CD14-positive monocyte (primary cell): ENCODE measurements at regions not wholly inside any gene's neighbourhood (a gene's known extent, or its start where the extent isn't known, plus 50 kb on each side); places are given as distances from the start of the nearest gene placed in this dataset.

Source experiments
- DNase-seq, 3 donors: peaks; one replicate each; pipeline ENCODE4 v3.0.0-alpha.2; 2011 to 2022
- H2AFZ ChIP-seq: 2 replicates; pipeline ENCODE4 v1.6.0; 2012; ENCODE audit warnings: mild to moderate bottlenecking, low read depth, low read length, inconsistent platforms; ENCODE audit not compliant: insufficient read depth, poor library complexity, severe bottlenecking
- H3K27ac ChIP-seq, 2 donors: 1 replicate in 1 of 2; 2 replicates in 1 of 2; pipeline ENCODE4 v1.5.1; 2012 to 2013; ENCODE audit warnings: low read length in 2 of 2, control low read depth in 1 of 2, inconsistent platforms in 1 of 2, low read depth in 1 of 2, mild to moderate bottlenecking in 1 of 2
- H3K27me3 ChIP-seq, 2 donors: one replicate each; pipeline versions ENCODE4 v1.6.0 to v1.6.1; 2011 to 2013; ENCODE audit warnings: low read length in 2 of 2; ENCODE audit not compliant: control insufficient read depth in 2 of 2, insufficient read depth in 2 of 2
- H3K36me3 ChIP-seq, 2 donors: replicated peaks in 1 of 2; 1 replicate in 1 of 2; 2 replicates in 1 of 2; pipeline versions ENCODE4 v1.5.1 to v1.6.1; 2012 to 2013; ENCODE audit warnings: low read length in 2 of 2, control low read depth in 1 of 2, inconsistent platforms in 1 of 2, mild to moderate bottlenecking in 1 of 2; ENCODE audit not compliant: insufficient read depth in 2 of 2, control insufficient read depth in 1 of 2
- H3K4me1 ChIP-seq, 2 donors: 1 replicate in 1 of 2; 2 replicates in 1 of 2; pipeline versions ENCODE4 v1.5.1 to v1.6.1; 2012 to 2013; ENCODE audit warnings: low read length in 2 of 2, control low read depth in 1 of 2, inconsistent platforms in 1 of 2, mild to moderate bottlenecking in 1 of 2, moderate library complexity in 1 of 2; ENCODE audit not compliant: insufficient read depth in 2 of 2, control insufficient read depth in 1 of 2
- H3K4me2 ChIP-seq: replicated peaks from 2 replicates; pipeline ENCODE3; 2012; ENCODE audit warnings: low read length, moderate library complexity, mild to moderate bottlenecking; ENCODE audit not compliant: poor library complexity, severe bottlenecking; ENCODE audit errors: extremely low read depth
- H3K4me3 ChIP-seq, 3 experiments: fragments of 200-600 bp in 1 of 3; sonication (generic) in 1 of 3; replicated peaks in 1 of 3; 1 replicate in 2 of 3; 2 replicates in 1 of 3; pipeline ENCODE4 v1.5.1; 2011 to 2013; ENCODE audit warnings: low read length in 3 of 3, mild to moderate bottlenecking in 3 of 3, control low read depth in 2 of 3, low read depth in 2 of 3, inconsistent platforms in 1 of 3, moderate library complexity in 1 of 3
- H3K79me2 ChIP-seq: 2 replicates; pipeline ENCODE4 v1.6.0; 2012; ENCODE audit warnings: mild to moderate bottlenecking, control low read depth, inconsistent platforms, low read length, moderate library complexity; ENCODE audit not compliant: insufficient read depth
- H3K9ac ChIP-seq: 2 replicates; pipeline ENCODE4 v1.6.0; 2017; ENCODE audit warnings: low read length, mild to moderate bottlenecking; ENCODE audit not compliant: insufficient read depth, poor library complexity, severe bottlenecking
- H3K9me3 ChIP-seq, 2 donors: replicated peaks in 1 of 2; 1 replicate in 1 of 2; 2 replicates in 1 of 2; pipeline versions ENCODE4 v1.5.1 to v1.6.1; 2012 to 2013; ENCODE audit warnings: low read length in 2 of 2, control low read depth in 1 of 2; ENCODE audit not compliant: control insufficient read depth in 1 of 2, insufficient read depth in 1 of 2
- H4K20me1 ChIP-seq: 2 replicates; pipeline ENCODE4 v1.6.0; 2012; ENCODE audit warnings: mild to moderate bottlenecking, low read length, control low read depth, moderate library complexity; ENCODE audit not compliant: insufficient read depth
- H3K27ac Mint-ChIP-seq, 7 donors: one replicate each; pipeline ENCODE4 v1.8.0; 2020; ENCODE audit warnings: mild to moderate bottlenecking in 7 of 7, mixed read lengths in 7 of 7, moderate library complexity in 6 of 7, inconsistent platforms in 2 of 7
- H3K27me3 Mint-ChIP-seq, 3 donors: one replicate each; pipeline ENCODE4 v1.8.0; 2021 to 2022; ENCODE audit warnings: low read depth in 3 of 3, mild to moderate bottlenecking in 3 of 3, mixed read lengths in 3 of 3, moderate library complexity in 3 of 3, inconsistent platforms in 1 of 3
- H3K36me3 Mint-ChIP-seq, 2 donors: one replicate each; pipeline ENCODE4 v1.8.0; 2020; ENCODE audit warnings: mixed read lengths in 2 of 2, inconsistent platforms in 1 of 2, mild to moderate bottlenecking in 1 of 2
- H3K4me1 Mint-ChIP-seq: one replicate; pipeline ENCODE4 v1.8.0; 2020; ENCODE audit warnings: mild to moderate bottlenecking, mixed read lengths
- H3K4me3 Mint-ChIP-seq, 2 donors: one replicate each; pipeline ENCODE4 v1.8.0; 2020; ENCODE audit warnings: mild to moderate bottlenecking in 2 of 2, mixed read lengths in 2 of 2, moderate library complexity in 1 of 2
- H3K9me3 Mint-ChIP-seq, 7 donors: one replicate each; pipeline ENCODE4 v1.8.0; 2020 to 2022; ENCODE audit warnings: mixed read lengths in 7 of 7, mild to moderate bottlenecking in 6 of 7, moderate library complexity in 6 of 7, inconsistent platforms in 2 of 7
- CTCF ChIP-seq: fragments of 200-600 bp; IDR thresholded peaks from one replicate; pipeline ENCODE4 v1.8.0; 2022; ENCODE audit warnings: antibody characterized with exemption, mild to moderate bottlenecking
- WGBS: methylation state at CpG from one replicate; pipeline ENCODE4 v1.1.5; 2013; ENCODE audit warnings: missing lambda C conversion rate; ENCODE audit not compliant: insufficient coverage; 5-methylcytosine and 5-hydroxymethylcytosine counted together
- intact Hi-C, 2 donors: fragments of 100-400 bp; cut with micrococcal nuclease; formaldehyde crosslinking; loops; one replicate each; pipeline versions ENCODE4 v1.15.0 to v1.15.1; 2023

- H4K20me1 ChIP-seq = no peaks in the 10 kb centered on the region
- H3K9ac ChIP-seq = no peak overlapping the region
- no peaks in the 10 kb centered on the region for H3K4me1 ChIP-seq
- no peaks in the 10 kb centered on the region for H3K27me3 Mint-ChIP-seq
- no peak overlapping the region for H2AFZ ChIP-seq
- no peak for TF ChIP-seq CTCF
- H3K9me3 Mint-ChIP-seq = peaks cover 0 to 9% (median 4%) of the 10 kb centered on the region in 7 donors
- no peak for DNase-seq
- H3K4me3 Mint-ChIP-seq = no peak overlapping the region
- H3K4me2 ChIP-seq = no peak overlapping the region
- no peak overlapping the region for H3K4me3 ChIP-seq
- H3K27me3 ChIP-seq = no peaks in the 10 kb centered on the region
- H3K79me2 ChIP-seq = no peaks in the 10 kb centered on the region
- no CpG with 5 or more reads among the region's 2 CpGs for WGBS
- H3K4me1 Mint-ChIP-seq = no peaks in the 10 kb centered on the region
- H3K9me3 ChIP-seq = peaks cover 3 to 4% of the 10 kb centered on the region in 2 donors
- intact Hi-C loops = no loop called here
- no peak overlapping the region for H3K27ac ChIP-seq
- no peak overlapping the region for H3K27ac Mint-ChIP-seq
- no peaks in the 10 kb centered on the region for H3K36me3 ChIP-seq
- no peaks in the 10 kb centered on the region for H3K36me3 Mint-ChIP-seq
These were observed 915.7 kb upstream of the PCDH9 start for GRCh38 chr13:68145852-68146251.

- Histone ChIP-seq H3K27me3 (no peaks in the 10 kb centered on the region), H3K4me3 (no peak overlapping the region), H3K27ac (no peak overlapping the region), H3K36me3 (no peaks in the 10 kb centered on the region), H3K79me2 (no peaks in the 10 kb centered on the region), H3K9me3 (peaks cover 7 to 11% of the 10 kb centered on the region in 2 donors), H3K4me2 (no peak overlapping the region), H3K4me1 (no peaks in the 10 kb centered on the region), H2AFZ (no peak overlapping the region), H3K9ac (no peak overlapping the region), H4K20me1 (no peaks in the 10 kb centered on the region)
- DNase-seq = no peak
- intact Hi-C loops = no loop called here
- Mint-ChIP-seq H3K36me3 (no peaks in the 10 kb centered on the region), H3K27me3 (peaks cover 0 to 1% (median 0%) of the 10 kb centered on the region in 3 donors), H3K4me1 (no peaks in the 10 kb centered on the region), H3K27ac (peak overlapping the region in 1 of 7 donors; percentile 57), H3K4me3 (no peak overlapping the region), H3K9me3 (peaks cover 2 to 17% (median 6%) of the 10 kb centered on the region in 7 donors)
- WGBS = 83% methylated on average over 4 of the region's 7 CpGs
- TF ChIP-seq CTCF = no peak
These were observed 898.3 kb upstream of the PCDH9 start for GRCh38 chr13:68128297-68128915.
